Left ventricle myocardium inferior (tissue), 1 donor: ENCODE measurements at regions not wholly inside any gene's neighbourhood (a gene's known extent, or its start where the extent isn't known, plus 50 kb on each side); places are given as distances from the start of the nearest gene placed in this dataset.

Source experiments
- DNase-seq: peaks from one replicate; pipeline ENCODE4 v3.0.0-alpha.2; 2020
- H3K27ac ChIP-seq: fragments of 200-600 bp; replicated peaks from 2 replicates; pipeline ENCODE4 v1.8.0; 2021
- H3K27me3 ChIP-seq: fragments of 200-600 bp; 2 replicates; pipeline ENCODE4 v1.8.0; 2021; ENCODE audit warnings: low read depth
- H3K36me3 ChIP-seq: fragments of 200-600 bp; 2 replicates; pipeline ENCODE4 v1.8.0; 2021
- H3K4me1 ChIP-seq: fragments of 200-600 bp; 2 replicates; pipeline ENCODE4 v1.8.0; 2021
- H3K4me3 ChIP-seq: fragments of 200-600 bp; 2 replicates; pipeline ENCODE4 v1.8.0; 2021; ENCODE audit warnings: mild to moderate bottlenecking, moderate library complexity
- H3K9me3 ChIP-seq: fragments of 200-600 bp; replicated peaks from 2 replicates; pipeline ENCODE4 v1.8.0; 2021
- CTCF ChIP-seq: fragments of 200-600 bp; IDR thresholded peaks from 2 replicates; pipeline ENCODE4 v1.8.0; 2021; ENCODE audit warnings: antibody characterized with exemption, mild to moderate bottlenecking, borderline replicate concordance
- intact Hi-C: fragments of 100-400 bp; cut with micrococcal nuclease; formaldehyde crosslinking; loops from one replicate; pipeline ENCODE4 v1.11.0; 2022
- donor health status: DM: no; HTN: yes; CAD: no; lungs with severe emphysema.

- peaks cover 99% of the 10 kb centered on the region for H3K27me3 ChIP-seq
- no peaks in the 10 kb centered on the region for H3K4me1 ChIP-seq
- no peak for DNase-seq
- H3K4me3 ChIP-seq = no peak overlapping the region
- no peaks in the 10 kb centered on the region for H3K9me3 ChIP-seq
- intact Hi-C loops = no loop called here
- TF ChIP-seq CTCF = no peak
- H3K36me3 ChIP-seq = no peaks in the 10 kb centered on the region
- no peak overlapping the region for H3K27ac ChIP-seq
Measured at GRCh38 chr11:116536416-116536815, 236.4 kb downstream of the BUD13 start.

DNA sequence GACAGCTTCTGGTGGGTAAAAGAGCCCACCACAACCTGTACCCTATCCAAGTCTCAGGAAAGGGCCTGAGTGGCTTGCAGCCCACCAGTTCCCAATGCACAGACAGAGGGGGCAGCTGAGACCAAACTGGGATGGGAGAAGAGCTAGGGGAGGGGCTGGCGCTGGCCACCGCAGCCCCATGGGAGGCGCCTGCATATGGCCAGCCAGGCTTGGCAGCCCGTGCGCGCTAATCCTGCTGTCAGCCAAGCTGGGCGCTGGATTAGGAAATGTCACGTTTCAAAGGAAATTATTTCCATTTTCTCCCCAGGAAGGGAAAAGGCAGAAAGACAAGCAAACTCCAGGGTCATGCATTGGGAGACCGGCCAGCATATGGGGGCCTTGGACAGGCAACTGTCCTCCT is 236.8 kb downstream of the BUD13 start:
- no peak for TF ChIP-seq CTCF
- no peak for DNase-seq
- H3K4me3 ChIP-seq = no peak overlapping the region
- H3K9me3 ChIP-seq = no peaks in the 10 kb centered on the region
- intact Hi-C loops = no loop called here
- no peak overlapping the region for H3K27ac ChIP-seq
- no peaks in the 10 kb centered on the region for H3K36me3 ChIP-seq
- H3K4me1 ChIP-seq = no peaks in the 10 kb centered on the region
- peaks cover 99% of the 10 kb centered on the region for H3K27me3 ChIP-seq

DNA sequence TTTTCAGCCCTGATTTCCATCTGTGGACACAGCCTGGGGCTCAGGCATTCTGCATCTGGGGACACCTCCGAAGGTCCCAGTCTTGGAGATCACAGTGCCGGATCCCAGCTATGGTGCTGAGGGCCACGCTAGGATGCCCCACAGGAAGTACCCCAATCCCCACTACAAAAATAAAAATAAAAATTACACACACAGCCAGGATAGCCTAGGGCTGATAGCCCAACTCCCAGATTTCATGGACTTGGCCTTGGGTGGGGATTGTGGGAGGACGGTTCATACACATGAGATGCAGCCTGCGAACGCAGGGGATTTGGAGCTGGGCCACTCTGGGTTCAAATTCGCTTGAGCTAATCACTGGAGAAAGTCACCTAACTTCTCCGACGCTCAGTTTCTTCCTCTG is 237.7 kb downstream of the BUD13 start:
- TF ChIP-seq CTCF = no peak
- DNase-seq = no peak
- Histone ChIP-seq H3K9me3 (peaks cover 6% of the 10 kb centered on the region), H3K36me3 (no peaks in the 10 kb centered on the region), H3K27me3 (peaks cover 99% of the 10 kb centered on the region), H3K27ac (no peak overlapping the region), H3K4me3 (no peak overlapping the region), H3K4me1 (no peaks in the 10 kb centered on the region)
- intact Hi-C loops = no loop called here

DNA sequence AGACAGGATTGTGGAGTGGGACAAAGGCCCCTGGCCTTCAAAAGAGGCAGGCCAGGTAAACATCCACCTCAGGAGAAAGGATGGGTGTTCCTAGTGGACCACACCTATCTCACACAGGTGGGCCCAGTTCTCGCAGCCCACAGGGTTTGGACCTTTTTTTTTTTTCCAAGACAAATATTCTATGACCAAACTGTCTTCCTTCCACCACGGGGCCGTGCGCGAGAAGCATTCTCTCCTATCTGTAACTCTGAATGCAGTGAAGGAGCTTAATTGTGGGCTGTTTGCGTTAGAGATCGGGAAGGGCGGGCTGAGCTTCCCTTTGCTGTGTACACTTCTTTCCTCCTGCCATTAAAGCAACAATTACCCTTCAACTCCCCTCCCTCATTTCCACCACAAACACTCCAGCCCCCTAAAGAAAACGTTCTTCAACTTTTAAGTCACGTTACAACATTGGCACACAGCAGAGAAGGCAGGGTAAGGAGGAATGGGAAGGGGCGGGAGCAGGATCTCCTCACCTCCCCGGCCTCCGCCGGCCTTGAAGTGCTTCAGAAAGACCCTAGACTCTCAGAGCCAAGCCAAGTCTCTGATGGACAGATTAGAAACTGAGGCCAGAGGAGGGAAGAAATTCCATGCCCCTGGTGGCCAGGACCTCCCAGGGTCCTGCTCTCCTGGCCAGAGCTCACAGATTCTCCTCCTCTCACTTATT is 238.4 kb downstream of the BUD13 start:
- Histone ChIP-seq H3K4me1 (no peaks in the 10 kb centered on the region), H3K36me3 (no peaks in the 10 kb centered on the region), H3K27me3 (peaks cover 99% of the 10 kb centered on the region), H3K27ac (no peak overlapping the region), H3K9me3 (peaks cover 6% of the 10 kb centered on the region), H3K4me3 (no peak overlapping the region)
- DNase-seq = no peak
- intact Hi-C loops = no loop called here
- no peak for TF ChIP-seq CTCF

GRCh38 chr11:116533186-116533825 is 239.5 kb downstream of the BUD13 start:
- Histone ChIP-seq H3K9me3 (peaks cover 6% of the 10 kb centered on the region), H3K27me3 (peaks cover 100% of the 10 kb centered on the region), H3K4me1 (no peaks in the 10 kb centered on the region), H3K36me3 (no peaks in the 10 kb centered on the region), H3K27ac (no peak overlapping the region), H3K4me3 (no peak overlapping the region)
- peak; percentile 24 for TF ChIP-seq CTCF
- intact Hi-C loops = no loop called here
- no peak for DNase-seq
